HL-60 (cell line): ENCODE measurements at regions not wholly inside any gene's neighbourhood (a gene's known extent, or its start where the extent isn't known, plus 50 kb on each side); places are given as distances from the start of the nearest gene placed in this dataset.

Experiments used
- DNase-seq, 2 experiments: peaks; one replicate each; pipeline ENCODE4 v3.0.0-alpha.2; 2010 to 2020; ENCODE audit warnings: low read depth in 1 of 2, low spot score in 1 of 2
- H3K27ac ChIP-seq: fragments of 250-450 bp; sonication (Bioruptor Pico); replicated peaks from 2 replicates; pipeline ENCODE4 v1.5.1; 2020; ENCODE audit warnings: mild to moderate bottlenecking, moderate library complexity
- H3K27me3 ChIP-seq: fragments of 250-450 bp; sonication (Bioruptor Pico); 2 replicates; pipeline ENCODE4 v1.5.1; 2021; ENCODE audit warnings: mild to moderate bottlenecking, moderate library complexity; ENCODE audit not compliant: insufficient read depth, poor library complexity, severe bottlenecking
- H3K4me3 ChIP-seq: replicated peaks from 2 replicates; pipeline ENCODE4 v1.5.1; 2011; ENCODE audit warnings: mild to moderate bottlenecking, control low read depth, low read length; ENCODE audit not compliant: insufficient read depth
- GABPA ChIP-seq: IDR thresholded peaks from 2 replicates; pipeline ENCODE4 v1.6.1; 2012; ENCODE audit warnings: low read depth
- POLR2AphosphoS5 ChIP-seq: IDR thresholded peaks from 2 replicates; pipeline ENCODE4 v1.6.1; 2012; ENCODE audit warnings: low read depth
- SPI1 ChIP-seq: IDR thresholded peaks from 2 replicates; pipeline ENCODE4 v1.6.1; 2012; ENCODE audit warnings: low read depth, mild to moderate bottlenecking, borderline replicate concordance
- TF ChIP-seq, protein P1 (sequence below): IDR thresholded peaks from 2 replicates; pipeline ENCODE4 v1.6.1; 2012; ENCODE audit warnings: low read depth; ENCODE audit not compliant: insufficient replicate concordance
- TF ChIP-seq, protein P2 (sequence below): IDR thresholded peaks from one replicate; pipeline ENCODE4 v1.5.1; 2011; ENCODE audit warnings: low read length, control low read depth, inconsistent platforms; ENCODE audit not compliant: insufficient read depth

DNA sequence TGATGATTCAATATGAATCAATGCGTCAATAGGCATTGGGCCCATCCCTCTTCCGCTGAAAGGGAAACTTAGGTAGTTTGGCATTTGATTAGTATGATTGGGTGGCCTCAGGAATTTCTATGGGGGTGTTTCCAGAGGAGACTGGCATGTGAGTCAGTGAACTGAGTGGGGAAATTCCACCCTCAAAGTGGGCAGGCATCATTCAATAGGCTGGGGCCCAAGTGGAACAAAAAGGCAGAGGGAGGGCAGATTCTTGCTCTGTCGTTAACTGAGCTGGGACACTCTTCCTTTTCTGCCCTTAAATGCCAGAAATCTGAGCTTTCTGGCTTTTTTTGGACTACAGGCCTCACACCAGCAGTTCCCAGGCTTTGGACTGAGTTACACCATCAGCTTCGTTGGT, 373.5 kb downstream of the RPS29 start:
- no peaks in the 10 kb centered on the region for H3K27me3 ChIP-seq
- TF ChIP-seq GABPA (no peak), POLR2AphosphoS5 (no peak), SPI1 (no peak)
- TF ChIP-seq, protein P1, sequence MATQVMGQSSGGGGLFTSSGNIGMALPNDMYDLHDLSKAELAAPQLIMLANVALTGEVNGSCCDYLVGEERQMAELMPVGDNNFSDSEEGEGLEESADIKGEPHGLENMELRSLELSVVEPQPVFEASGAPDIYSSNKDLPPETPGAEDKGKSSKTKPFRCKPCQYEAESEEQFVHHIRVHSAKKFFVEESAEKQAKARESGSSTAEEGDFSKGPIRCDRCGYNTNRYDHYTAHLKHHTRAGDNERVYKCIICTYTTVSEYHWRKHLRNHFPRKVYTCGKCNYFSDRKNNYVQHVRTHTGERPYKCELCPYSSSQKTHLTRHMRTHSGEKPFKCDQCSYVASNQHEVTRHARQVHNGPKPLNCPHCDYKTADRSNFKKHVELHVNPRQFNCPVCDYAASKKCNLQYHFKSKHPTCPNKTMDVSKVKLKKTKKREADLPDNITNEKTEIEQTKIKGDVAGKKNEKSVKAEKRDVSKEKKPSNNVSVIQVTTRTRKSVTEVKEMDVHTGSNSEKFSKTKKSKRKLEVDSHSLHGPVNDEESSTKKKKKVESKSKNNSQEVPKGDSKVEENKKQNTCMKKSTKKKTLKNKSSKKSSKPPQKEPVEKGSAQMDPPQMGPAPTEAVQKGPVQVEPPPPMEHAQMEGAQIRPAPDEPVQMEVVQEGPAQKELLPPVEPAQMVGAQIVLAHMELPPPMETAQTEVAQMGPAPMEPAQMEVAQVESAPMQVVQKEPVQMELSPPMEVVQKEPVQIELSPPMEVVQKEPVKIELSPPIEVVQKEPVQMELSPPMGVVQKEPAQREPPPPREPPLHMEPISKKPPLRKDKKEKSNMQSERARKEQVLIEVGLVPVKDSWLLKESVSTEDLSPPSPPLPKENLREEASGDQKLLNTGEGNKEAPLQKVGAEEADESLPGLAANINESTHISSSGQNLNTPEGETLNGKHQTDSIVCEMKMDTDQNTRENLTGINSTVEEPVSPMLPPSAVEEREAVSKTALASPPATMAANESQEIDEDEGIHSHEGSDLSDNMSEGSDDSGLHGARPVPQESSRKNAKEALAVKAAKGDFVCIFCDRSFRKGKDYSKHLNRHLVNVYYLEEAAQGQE = no peak
- TF ChIP-seq, protein P2, sequence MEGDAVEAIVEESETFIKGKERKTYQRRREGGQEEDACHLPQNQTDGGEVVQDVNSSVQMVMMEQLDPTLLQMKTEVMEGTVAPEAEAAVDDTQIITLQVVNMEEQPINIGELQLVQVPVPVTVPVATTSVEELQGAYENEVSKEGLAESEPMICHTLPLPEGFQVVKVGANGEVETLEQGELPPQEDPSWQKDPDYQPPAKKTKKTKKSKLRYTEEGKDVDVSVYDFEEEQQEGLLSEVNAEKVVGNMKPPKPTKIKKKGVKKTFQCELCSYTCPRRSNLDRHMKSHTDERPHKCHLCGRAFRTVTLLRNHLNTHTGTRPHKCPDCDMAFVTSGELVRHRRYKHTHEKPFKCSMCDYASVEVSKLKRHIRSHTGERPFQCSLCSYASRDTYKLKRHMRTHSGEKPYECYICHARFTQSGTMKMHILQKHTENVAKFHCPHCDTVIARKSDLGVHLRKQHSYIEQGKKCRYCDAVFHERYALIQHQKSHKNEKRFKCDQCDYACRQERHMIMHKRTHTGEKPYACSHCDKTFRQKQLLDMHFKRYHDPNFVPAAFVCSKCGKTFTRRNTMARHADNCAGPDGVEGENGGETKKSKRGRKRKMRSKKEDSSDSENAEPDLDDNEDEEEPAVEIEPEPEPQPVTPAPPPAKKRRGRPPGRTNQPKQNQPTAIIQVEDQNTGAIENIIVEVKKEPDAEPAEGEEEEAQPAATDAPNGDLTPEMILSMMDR = no peak
- DNase-seq = no peak
- H3K4me3 ChIP-seq = no peak overlapping the region
- no peak overlapping the region for H3K27ac ChIP-seq

GRCh38 chr14:49209416-49209815, 376.8 kb downstream of the RPS29 start:
- Histone ChIP-seq H3K27me3 (no peaks in the 10 kb centered on the region), H3K27ac (no peak overlapping the region), H3K4me3 (no peak overlapping the region)
- no peak for DNase-seq
- TF ChIP-seq SPI1 = no peak
- TF ChIP-seq, protein P1 = no peak
- TF ChIP-seq POLR2AphosphoS5 = no peak
- TF ChIP-seq GABPA = no peak
- TF ChIP-seq, protein P2 = no peak

GRCh38 chr14:49206828-49207227, 379.4 kb downstream of the RPS29 start:
- H3K4me3 ChIP-seq = no peak overlapping the region
- TF ChIP-seq GABPA (no peak), SPI1 (no peak), POLR2AphosphoS5 (no peak)
- TF ChIP-seq, protein P1 = no peak
- TF ChIP-seq, protein P2 = no peak
- no peak overlapping the region for H3K27ac ChIP-seq
- H3K27me3 ChIP-seq = no peaks in the 10 kb centered on the region
- DNase-seq = no peak
